Right lobe of liver (tissue), 6 donors: ENCODE measurements at regions not wholly inside any gene's neighbourhood (a gene's known extent, or its start where the extent isn't known, plus 50 kb on each side); places are given as distances from the start of the nearest gene placed in this dataset.

Experiments
- ATAC-seq, 4 donors: fragments of 200-7000 bp; cut with Tn5 transposase; one replicate each; pipeline ENCODE4 v1.9.1; 2020; ENCODE audit warnings: mild to moderate bottlenecking in 4 of 4, moderate library complexity in 4 of 4
- DNase-seq, 3 donors: peaks; one replicate each; pipeline ENCODE4 v3.0.0-alpha.2; 2020
- H3K27ac ChIP-seq, 3 donors: fragments of 200-600 bp; one replicate each; pipeline ENCODE4 v1.8.0; 2022
- H3K27me3 ChIP-seq, 2 donors: fragments of 200-600 bp; one replicate each; pipeline ENCODE4 v1.8.0; 2022
- H3K36me3 ChIP-seq, 4 donors: fragments of 200-600 bp; sonication (generic) in 1 of 4; one replicate each; pipeline versions ENCODE4 v1.5.1 to v1.8.0; 2017 to 2022; ENCODE audit warnings: control low read depth in 1 of 4
- H3K4me1 ChIP-seq, 4 donors: fragments of 200-600 bp; sonication (generic) in 1 of 4; one replicate each; pipeline versions ENCODE4 v1.5.1 to v1.8.0; 2017 to 2022; ENCODE audit warnings: control low read depth in 1 of 4
- H3K4me3 ChIP-seq, 3 donors: fragments of 200-600 bp; one replicate each; pipeline ENCODE4 v1.8.0; 2022
- H3K9me3 ChIP-seq, 4 donors: fragments of 200-600 bp; sonication (generic) in 1 of 4; one replicate each; pipeline versions ENCODE4 v1.5.1 to v1.8.0; 2017 to 2022; ENCODE audit warnings: control low read depth in 1 of 4
- CTCF ChIP-seq, 4 donors: fragments of 200-600 bp in 3 of 4; fragments of 450-650 bp in 1 of 4; IDR thresholded peaks; one replicate each; pipeline versions ENCODE4 v1.5.1 to v1.8.0; 2016 to 2022; ENCODE audit warnings: antibody characterized with exemption in 4 of 4, mild to moderate bottlenecking in 2 of 4
- POLR2A ChIP-seq: fragments of 450-650 bp; IDR thresholded peaks from one replicate; pipeline ENCODE4 v1.6.1; 2017; ENCODE audit warnings: antibody characterized with exemption, mild to moderate bottlenecking
- WGBS: methylation state at CpG from one replicate; pipeline ENCODE4 v1.1.6; 2018; ENCODE audit warnings: low coverage, low lambda C conversion rate; ENCODE audit not compliant: insufficient coverage; ENCODE audit errors: missing lambda C conversion rate; 5-methylcytosine and 5-hydroxymethylcytosine counted together
- intact Hi-C, 2 donors: fragments of 100-400 bp; cut with DNase I; formaldehyde crosslinking; loops; one replicate each; pipeline versions ENCODE4 v1.11.2 to v1.14.1; 2022
- donor health status: DM: no; HTN: yes; CAD: no.
- donor health status: DM: no; HTN: no; CAD: no.
- donor health status: DM: no; HTN: no; CAD: no.
- donor health status: DM: no; HTN: yes; CAD: no.
- donor health status: DM: no; HTN: yes; CAD: no.

GRCh38 chr7:10536561-10536960, 437.1 kb upstream of the PHF14 start:
- Histone ChIP-seq H3K27ac (no peak overlapping the region), H3K27me3 (no peaks in the 10 kb centered on the region), H3K4me3 (no peak overlapping the region), H3K36me3 (no peaks in the 10 kb centered on the region), H3K9me3 (no peaks in the 10 kb centered on the region), H3K4me1 (no peaks in the 10 kb centered on the region)
- DNase-seq (no peak), ATAC-seq (no peak)
- TF ChIP-seq CTCF (IDR thresholded peaks at IDR 0.05) (no peak), POLR2A (no peak)
- intact Hi-C loops = no loop called here
- 18% methylated on average over 2 of the region's 2 CpGs for WGBS

GRCh38 chr7:10537764-10538163, 435.9 kb upstream of the PHF14 start:
- 23% methylated on average over 3 of the region's 3 CpGs for WGBS
- H3K27ac ChIP-seq = no peak overlapping the region
- ATAC-seq = no peak
- H3K27me3 ChIP-seq = no peaks in the 10 kb centered on the region
- no peak overlapping the region for H3K4me3 ChIP-seq
- TF ChIP-seq CTCF (IDR thresholded peaks at IDR 0.05) (no peak), POLR2A (no peak)
- H3K9me3 ChIP-seq = no peaks in the 10 kb centered on the region
- H3K4me1 ChIP-seq = no peaks in the 10 kb centered on the region
- intact Hi-C loops = no loop called here
- DNase-seq = no peak
- no peaks in the 10 kb centered on the region for H3K36me3 ChIP-seq

GRCh38 chr7:10557375-10557774, 416.3 kb upstream of the PHF14 start:
- DNase-seq (no peak), ATAC-seq (no peak)
- intact Hi-C loops = no loop called here
- Histone ChIP-seq H3K9me3 (no peaks in the 10 kb centered on the region), H3K27me3 (no peaks in the 10 kb centered on the region), H3K4me3 (no peak overlapping the region), H3K27ac (no peak overlapping the region), H3K4me1 (no peaks in the 10 kb centered on the region), H3K36me3 (no peaks in the 10 kb centered on the region)
- TF ChIP-seq POLR2A = no peak
- TF ChIP-seq CTCF (IDR thresholded peaks at IDR 0.05) = no peak
- whole genome bisulfite sequencing = 50% methylated on average over 1 of the region's 5 CpGs

GRCh38 chr7:10560497-10560896, 413.2 kb upstream of the PHF14 start:
- no peak for ATAC-seq
- intact Hi-C loops = no loop called here

More at GRCh38 chr7:10560497-10560896, 413.2 kb upstream of the PHF14 start:
- no peaks in the 10 kb centered on the region for H3K36me3 ChIP-seq
- no peaks in the 10 kb centered on the region for H3K4me1 ChIP-seq
- H3K27me3 ChIP-seq = no peaks in the 10 kb centered on the region
- H3K4me3 ChIP-seq = no peak overlapping the region
- no peak overlapping the region for H3K27ac ChIP-seq
- no peaks in the 10 kb centered on the region for H3K9me3 ChIP-seq
- TF ChIP-seq CTCF (IDR thresholded peaks at IDR 0.05) = no peak
- no peak for TF ChIP-seq POLR2A
- DNase-seq = no peak
